ENCODE measurements at regions not wholly inside any gene's neighbourhood (a gene's known extent, or its start where the extent isn't known, plus 50 kb on each side); places are given as distances from the start of the nearest gene placed in this dataset.

- Histone ChIP-seq H3K36me3 (ENCODE audit: insufficient read depth, low read length) (no peaks in the 10 kb centered on the region), H3K9me3 (ENCODE audit: low read depth, low read length) (no peaks in the 10 kb centered on the region), H3K9ac (ENCODE audit: insufficient read length) (no peak overlapping the region), H3K4me3 (no peak overlapping the region), H3K27ac (no peak overlapping the region)
- no peak for TF ChIP-seq FOXP2 (optimal IDR thresholded peaks at IDR 0.05; ENCODE audit: control extremely low read depth, extremely low read length, insufficient read depth)
- TF ChIP-seq POLR2AphosphoS5 (IDR thresholded peaks at IDR 0.05; ENCODE audit: borderline replicate concordance, low read depth, low read length) = no peak
- no peak for TF ChIP-seq EZH2 (IDR thresholded peaks at IDR 0.05)
- no peak for DNase-seq (ENCODE audit: low read depth, low spot score)
These were observed 301.5 kb upstream of the FBXO33 start for GRCh38 chr14:39733741-39734140.

DNA sequence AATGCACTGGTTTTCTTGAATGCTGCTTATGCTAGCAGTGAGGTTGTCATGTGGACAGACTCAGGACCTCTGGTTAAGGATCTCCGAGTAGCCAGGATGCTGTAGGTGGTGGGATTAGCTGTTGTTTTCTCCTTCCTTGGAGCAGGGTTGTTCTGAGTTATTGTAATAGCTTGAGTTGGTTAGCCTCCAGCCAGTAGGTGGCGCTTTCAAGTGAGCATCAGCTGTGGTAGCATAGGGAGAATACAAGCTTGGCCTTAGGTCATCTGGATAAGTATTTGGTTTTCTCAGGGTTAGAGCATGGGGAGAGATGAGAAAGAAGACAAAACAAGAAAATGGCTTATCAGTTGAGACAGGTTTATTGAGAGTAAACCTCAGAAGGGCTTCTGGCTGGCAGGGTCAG is 299.7 kb upstream of the FBXO33 start:
- DNase-seq (ENCODE audit: low read depth, low spot score) = no peak
- no peak overlapping the region for H3K4me3 ChIP-seq
- H3K36me3 ChIP-seq (ENCODE audit: insufficient read depth, low read length) = no peaks in the 10 kb centered on the region
- TF ChIP-seq POLR2AphosphoS5 (IDR thresholded peaks at IDR 0.05; ENCODE audit: borderline replicate concordance, low read depth, low read length) (no peak), FOXP2 (optimal IDR thresholded peaks at IDR 0.05; ENCODE audit: control extremely low read depth, extremely low read length, insufficient read depth) (no peak)
- no peak overlapping the region for H3K9ac ChIP-seq (ENCODE audit: insufficient read length)
- no peak overlapping the region for H3K27ac ChIP-seq
- no peaks in the 10 kb centered on the region for H3K9me3 ChIP-seq (ENCODE audit: low read depth, low read length)

DNA sequence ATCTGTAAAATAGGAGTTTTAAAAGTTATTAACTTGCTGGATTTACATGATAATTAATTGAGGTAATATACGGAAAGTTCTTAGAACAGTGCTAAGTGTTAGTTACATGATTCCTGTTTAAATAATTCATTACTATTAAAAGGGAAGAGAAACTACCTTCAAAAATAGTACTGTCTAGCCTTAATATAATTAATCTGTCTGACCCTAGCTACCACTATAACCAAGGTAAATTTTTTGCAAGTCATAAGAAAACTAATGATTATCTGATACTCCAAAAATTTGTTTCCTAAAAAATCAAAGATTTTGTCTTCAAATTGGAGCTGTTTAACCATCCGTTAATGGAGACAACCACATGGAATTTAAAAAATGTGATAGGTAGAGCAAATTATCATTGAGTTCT is 294.3 kb upstream of the FBXO33 start:
- no peak for TF ChIP-seq EZH2 (IDR thresholded peaks at IDR 0.05)
- TF ChIP-seq FOXP2 (optimal IDR thresholded peaks at IDR 0.05; ENCODE audit: control extremely low read depth, extremely low read length, insufficient read depth) = no peak
- TF ChIP-seq POLR2AphosphoS5 (IDR thresholded peaks at IDR 0.05; ENCODE audit: borderline replicate concordance, low read depth, low read length) = no peak
- Histone ChIP-seq H3K27ac (no peak overlapping the region), H3K9me3 (ENCODE audit: low read depth, low read length) (no peaks in the 10 kb centered on the region), H3K36me3 (ENCODE audit: insufficient read depth, low read length) (no peaks in the 10 kb centered on the region), H3K9ac (ENCODE audit: insufficient read length) (no peak overlapping the region), H3K4me3 (no peak overlapping the region)
- DNase-seq (ENCODE audit: low read depth, low spot score) = no peak

DNA sequence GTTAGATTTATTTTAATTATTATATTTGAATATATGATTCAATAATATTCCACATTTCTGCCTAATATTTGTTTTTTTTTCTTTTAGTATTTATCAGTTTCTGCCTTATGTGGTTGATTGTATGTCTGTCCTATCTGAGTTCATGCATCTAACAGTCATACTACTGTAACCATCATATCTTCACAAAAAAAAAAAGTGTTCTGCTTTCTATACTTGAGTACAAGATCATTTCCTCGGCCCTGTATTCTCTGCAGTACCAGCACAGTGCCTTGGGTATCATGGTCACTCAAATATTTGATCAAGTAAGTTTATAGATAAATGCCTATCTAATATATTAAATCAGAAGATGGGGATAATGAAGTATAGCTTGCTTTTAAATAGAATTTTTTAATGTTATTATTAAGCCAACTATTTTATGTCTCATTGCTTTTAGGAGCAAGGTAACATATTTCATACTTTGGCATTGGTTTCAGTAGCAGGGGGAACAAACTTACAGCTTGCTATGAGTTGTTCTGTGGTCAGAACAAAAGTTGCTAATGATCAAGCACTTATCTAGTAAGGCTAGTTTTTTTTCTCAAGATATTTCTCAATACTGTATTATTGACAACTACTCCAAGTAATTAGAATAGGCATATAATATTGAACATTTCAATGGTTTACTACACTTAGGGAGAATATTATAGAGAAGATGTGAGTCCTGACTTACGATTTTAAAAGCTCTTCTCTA is 290.5 kb upstream of the FBXO33 start:
- Histone ChIP-seq H3K9me3 (ENCODE audit: low read depth, low read length) (no peaks in the 10 kb centered on the region), H3K36me3 (ENCODE audit: insufficient read depth, low read length) (no peaks in the 10 kb centered on the region), H3K4me3 (no peak overlapping the region), H3K27ac (no peak overlapping the region), H3K9ac (ENCODE audit: insufficient read length) (no peak overlapping the region)
- TF ChIP-seq POLR2AphosphoS5 (IDR thresholded peaks at IDR 0.05; ENCODE audit: borderline replicate concordance, low read depth, low read length) (no peak), EZH2 (IDR thresholded peaks at IDR 0.05) (no peak), FOXP2 (optimal IDR thresholded peaks at IDR 0.05; ENCODE audit: control extremely low read depth, extremely low read length, insufficient read depth) (no peak)
- no peak for DNase-seq (ENCODE audit: low read depth, low spot score)

- H3K27ac ChIP-seq = no peak overlapping the region
- TF ChIP-seq FOXP2 (optimal IDR thresholded peaks at IDR 0.05; ENCODE audit: control extremely low read depth, extremely low read length, insufficient read depth) (no peak), EZH2 (IDR thresholded peaks at IDR 0.05) (no peak), POLR2AphosphoS5 (IDR thresholded peaks at IDR 0.05; ENCODE audit: borderline replicate concordance, low read depth, low read length) (no peak)
- no peak overlapping the region for H3K4me3 ChIP-seq
- no peaks in the 10 kb centered on the region for H3K36me3 ChIP-seq (ENCODE audit: insufficient read depth, low read length)
- DNase-seq (ENCODE audit: low read depth, low spot score) = no peak
- H3K9me3 ChIP-seq (ENCODE audit: low read depth, low read length) = no peaks in the 10 kb centered on the region
- H3K9ac ChIP-seq (ENCODE audit: insufficient read length) = no peak overlapping the region
These were observed 284.8 kb upstream of the FBXO33 start for GRCh38 chr14:39716987-39717570.

DNA sequence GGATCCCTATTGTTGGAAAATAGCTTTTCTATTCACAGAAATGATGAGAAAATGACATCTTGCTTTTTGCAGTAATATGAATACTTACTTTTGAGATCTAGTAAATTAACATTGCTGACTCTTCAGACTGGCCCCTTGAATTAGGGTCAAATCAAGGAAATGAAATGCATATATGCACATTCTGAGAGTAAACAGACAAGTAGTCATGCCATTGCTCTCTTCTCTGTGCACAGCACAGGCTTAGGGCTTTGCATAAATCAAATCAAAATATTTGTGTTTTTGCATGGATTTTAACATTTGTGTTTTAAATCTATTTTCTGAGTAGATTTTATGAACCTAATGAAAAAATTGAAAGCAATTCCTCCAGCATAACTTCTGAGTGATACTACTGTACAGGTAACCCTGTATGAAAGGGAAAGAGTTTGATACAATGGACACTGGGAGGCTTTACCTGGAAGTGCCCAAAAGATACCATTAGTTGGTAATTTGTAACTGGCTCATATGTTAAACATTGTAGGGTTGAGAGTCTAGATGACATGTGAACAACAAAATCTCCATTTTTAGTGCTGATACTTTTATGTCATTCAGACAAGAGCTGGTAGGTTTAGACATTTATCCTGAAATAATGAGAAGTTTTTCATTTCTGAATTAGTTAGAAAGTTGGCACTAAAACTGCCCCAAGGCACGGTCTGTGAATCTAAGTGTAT is 280.2 kb upstream of the FBXO33 start:
- TF ChIP-seq POLR2AphosphoS5 (IDR thresholded peaks at IDR 0.05; ENCODE audit: borderline replicate concordance, low read depth, low read length) (no peak), EZH2 (IDR thresholded peaks at IDR 0.05) (no peak), FOXP2 (optimal IDR thresholded peaks at IDR 0.05; ENCODE audit: control extremely low read depth, extremely low read length, insufficient read depth) (no peak)
- no peak overlapping the region for H3K9ac ChIP-seq (ENCODE audit: insufficient read length)
- H3K9me3 ChIP-seq (ENCODE audit: low read depth, low read length) = no peaks in the 10 kb centered on the region
- no peak overlapping the region for H3K27ac ChIP-seq
- no peaks in the 10 kb centered on the region for H3K36me3 ChIP-seq (ENCODE audit: insufficient read depth, low read length)
- no peak overlapping the region for H3K4me3 ChIP-seq
- no peak for DNase-seq (ENCODE audit: low read depth, low spot score)

DNA sequence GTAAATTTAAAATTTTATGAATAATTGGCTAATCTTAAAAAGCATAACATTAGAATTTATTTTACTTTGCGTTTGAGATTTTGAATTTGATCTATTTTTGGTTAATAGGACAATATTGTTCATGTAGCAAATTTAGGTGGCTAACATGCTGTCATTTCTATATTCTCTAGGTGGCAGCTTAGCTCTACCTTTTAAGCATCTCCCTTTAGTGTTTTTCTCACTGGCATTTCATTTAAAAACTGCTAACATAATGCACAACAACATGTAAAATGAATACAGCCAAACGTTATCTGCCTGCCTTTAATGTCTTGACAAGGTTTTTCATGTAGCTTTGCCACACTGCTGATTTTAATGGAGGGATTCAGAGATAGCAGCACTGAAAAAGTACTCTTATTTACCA is 272.4 kb upstream of the FBXO33 start:
- Histone ChIP-seq H3K9ac (ENCODE audit: insufficient read length) (no peak overlapping the region), H3K27ac (no peak overlapping the region), H3K36me3 (ENCODE audit: insufficient read depth, low read length) (no peaks in the 10 kb centered on the region), H3K9me3 (ENCODE audit: low read depth, low read length) (no peaks in the 10 kb centered on the region), H3K4me3 (no peak overlapping the region)
- DNase-seq (ENCODE audit: low read depth, low spot score) = no peak
- TF ChIP-seq POLR2AphosphoS5 (IDR thresholded peaks at IDR 0.05; ENCODE audit: borderline replicate concordance, low read depth, low read length) (no peak), EZH2 (IDR thresholded peaks at IDR 0.05) (no peak), FOXP2 (optimal IDR thresholded peaks at IDR 0.05; ENCODE audit: control extremely low read depth, extremely low read length, insufficient read depth) (no peak)

DNA sequence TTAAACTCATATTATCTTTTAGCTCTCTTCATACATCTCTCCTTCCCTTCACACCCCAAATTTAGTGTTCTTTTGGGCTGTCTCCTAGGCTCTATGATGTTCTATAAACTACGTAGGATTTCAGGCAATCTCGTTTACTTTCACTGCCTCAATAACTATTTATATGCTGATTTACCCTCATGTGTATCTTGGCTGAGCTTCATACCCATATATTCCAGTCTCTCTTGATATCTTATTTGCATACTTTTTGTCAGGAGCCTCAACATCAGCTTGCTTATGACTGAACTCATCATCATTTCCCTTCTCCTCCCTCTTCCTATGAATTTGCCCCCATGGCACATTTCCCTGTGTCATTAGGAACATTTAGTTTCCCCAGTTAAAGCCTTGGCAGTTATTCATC is 262.1 kb upstream of the FBXO33 start:
- Histone ChIP-seq H3K9me3 (ENCODE audit: low read depth, low read length) (no peaks in the 10 kb centered on the region), H3K4me3 (no peak overlapping the region), H3K36me3 (ENCODE audit: insufficient read depth, low read length) (no peaks in the 10 kb centered on the region), H3K27ac (no peak overlapping the region), H3K9ac (ENCODE audit: insufficient read length) (no peak overlapping the region)
- no peak for DNase-seq (ENCODE audit: low read depth, low spot score)
- TF ChIP-seq POLR2AphosphoS5 (IDR thresholded peaks at IDR 0.05; ENCODE audit: borderline replicate concordance, low read depth, low read length) (no peak), FOXP2 (optimal IDR thresholded peaks at IDR 0.05; ENCODE audit: control extremely low read depth, extremely low read length, insufficient read depth) (no peak), EZH2 (IDR thresholded peaks at IDR 0.05) (no peak)
